ENCODE measurements at regions not wholly inside any gene's neighbourhood (a gene's known extent, or its start where the extent isn't known, plus 50 kb on each side); places are given as distances from the start of the nearest gene placed in this dataset.

DNA sequence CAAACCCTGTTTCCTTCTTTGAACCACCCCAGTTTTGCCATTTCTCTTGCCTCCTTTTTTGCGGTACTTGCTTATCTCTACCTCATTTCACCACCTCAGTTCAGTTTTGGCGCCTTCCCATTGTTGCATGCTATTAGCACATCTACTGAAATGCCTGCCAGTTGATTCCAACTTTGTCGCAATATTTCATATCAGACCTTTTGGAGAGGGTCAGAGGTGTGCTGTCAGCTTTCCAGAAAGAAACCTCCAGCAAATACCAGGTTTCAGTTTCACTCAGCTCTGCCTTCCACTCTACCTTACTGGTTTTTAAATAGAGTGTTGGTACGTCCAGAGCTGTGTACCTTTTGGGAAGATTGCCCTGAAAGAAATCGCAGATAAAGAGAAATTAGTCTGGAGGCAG, 91.9 kb upstream of the CPEB2 start:
- no peak for TF ChIP-seq EZH2 (IDR thresholded peaks at IDR 0.05; ENCODE audit: low read depth)
- TF ChIP-seq, protein P1, sequence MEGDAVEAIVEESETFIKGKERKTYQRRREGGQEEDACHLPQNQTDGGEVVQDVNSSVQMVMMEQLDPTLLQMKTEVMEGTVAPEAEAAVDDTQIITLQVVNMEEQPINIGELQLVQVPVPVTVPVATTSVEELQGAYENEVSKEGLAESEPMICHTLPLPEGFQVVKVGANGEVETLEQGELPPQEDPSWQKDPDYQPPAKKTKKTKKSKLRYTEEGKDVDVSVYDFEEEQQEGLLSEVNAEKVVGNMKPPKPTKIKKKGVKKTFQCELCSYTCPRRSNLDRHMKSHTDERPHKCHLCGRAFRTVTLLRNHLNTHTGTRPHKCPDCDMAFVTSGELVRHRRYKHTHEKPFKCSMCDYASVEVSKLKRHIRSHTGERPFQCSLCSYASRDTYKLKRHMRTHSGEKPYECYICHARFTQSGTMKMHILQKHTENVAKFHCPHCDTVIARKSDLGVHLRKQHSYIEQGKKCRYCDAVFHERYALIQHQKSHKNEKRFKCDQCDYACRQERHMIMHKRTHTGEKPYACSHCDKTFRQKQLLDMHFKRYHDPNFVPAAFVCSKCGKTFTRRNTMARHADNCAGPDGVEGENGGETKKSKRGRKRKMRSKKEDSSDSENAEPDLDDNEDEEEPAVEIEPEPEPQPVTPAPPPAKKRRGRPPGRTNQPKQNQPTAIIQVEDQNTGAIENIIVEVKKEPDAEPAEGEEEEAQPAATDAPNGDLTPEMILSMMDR (conservative IDR thresholded peaks at IDR 0.05): no peak
